CD4-positive, alpha-beta T cell (primary cell): ENCODE measurements at regions not wholly inside any gene's neighbourhood (a gene's known extent, or its start where the extent isn't known, plus 50 kb on each side); places are given as distances from the start of the nearest gene placed in this dataset.

Source experiments
- ATAC-seq: fragments of 200-7000 bp; cut with Tn5 transposase; one replicate; pipeline ENCODE4 v1.10.0; 2022; ENCODE audit warnings: mild to moderate bottlenecking; ENCODE audit not compliant: poor library complexity
- CTCF ChIA-PET: fragments of 350-600 bp; sonication (Branson Sonifier 250); formaldehyde crosslinking; loops from one replicate; lab custom pipeline; 2021; ENCODE audit warnings: antibody characterized with exemption, inconsistent platforms; lab: Charles Lee
- POLR2A ChIA-PET: fragments of 350-600 bp; sonication (Branson Sonifier 250); formaldehyde crosslinking; loops from one replicate; lab custom pipeline; 2021; ENCODE audit warnings: antibody characterized with exemption, inconsistent platforms; lab: Charles Lee
- DNase-seq, 14 experiments: peaks; one replicate each; pipeline ENCODE4 v3.0.0-alpha.2; 2013 to 2020; ENCODE audit warnings: mixed read lengths in 2 of 14
- H3K27ac ChIP-seq, 2 donors: one replicate each; pipeline versions ENCODE4 v1.5.1 to v1.7.0; 2013; ENCODE audit warnings: low read length in 2 of 2, low read depth in 1 of 2, mild to moderate bottlenecking in 1 of 2
- H3K27me3 ChIP-seq, 2 experiments: 1 replicate in 1 of 2; 2 replicates in 1 of 2; pipeline versions ENCODE4 v1.6.1 to v1.7.0; 2013; ENCODE audit warnings: low read length in 2 of 2, control low read depth in 1 of 2, mild to moderate bottlenecking in 1 of 2, moderate library complexity in 1 of 2; ENCODE audit not compliant: insufficient read depth in 2 of 2, control insufficient read depth in 1 of 2
- H3K36me3 ChIP-seq: one replicate; pipeline ENCODE4 v1.6.1; 2013; ENCODE audit warnings: low read length, control low read depth; ENCODE audit not compliant: insufficient read depth
- H3K4me1 ChIP-seq: one replicate; pipeline ENCODE4 v1.6.1; 2013; ENCODE audit warnings: low read length, control low read depth; ENCODE audit not compliant: insufficient read depth
- H3K4me3 ChIP-seq: one replicate; pipeline ENCODE4 v1.5.1; 2013; ENCODE audit warnings: mild to moderate bottlenecking, low read length, moderate library complexity
- H3K9me3 ChIP-seq, 2 experiments: 1 replicate in 1 of 2; 2 replicates in 1 of 2; pipeline versions ENCODE4 v1.6.1 to v1.7.0; 2013; ENCODE audit warnings: low read length in 2 of 2, mild to moderate bottlenecking in 2 of 2, control low read depth in 1 of 2, moderate library complexity in 1 of 2; ENCODE audit not compliant: control insufficient read depth in 1 of 2, insufficient read depth in 1 of 2
- H3K27ac Mint-ChIP-seq: one replicate; pipeline ENCODE4 v1.8.0; 2020; ENCODE audit warnings: mixed read lengths
- H3K27me3 Mint-ChIP-seq: one replicate; pipeline ENCODE4 v1.8.0; 2021; ENCODE audit warnings: mixed read lengths
- H3K36me3 Mint-ChIP-seq: one replicate; pipeline ENCODE4 v1.8.0; 2021; ENCODE audit warnings: low read depth, mixed read lengths
- H3K4me1 Mint-ChIP-seq: one replicate; pipeline ENCODE4 v1.8.0; 2021; ENCODE audit warnings: low read depth, mixed read lengths
- H3K4me3 Mint-ChIP-seq: one replicate; pipeline ENCODE4 v1.8.0; 2020; ENCODE audit warnings: mild to moderate bottlenecking, mixed read lengths
- H3K9me3 Mint-ChIP-seq: one replicate; pipeline ENCODE4 v1.8.0; 2020; ENCODE audit warnings: mixed read lengths
- CTCF ChIP-seq: fragments of 200-600 bp; IDR thresholded peaks from one replicate; pipeline ENCODE4 v1.8.0; 2022; ENCODE audit warnings: antibody characterized with exemption, mild to moderate bottlenecking
- intact Hi-C, 2 experiments: fragments of 100-400 bp; cut with DNase I in 1 of 2; cut with micrococcal nuclease in 1 of 2; formaldehyde crosslinking; loops; one replicate each; pipeline versions ENCODE4 v1.15.1 to v1.9.0; 2023 to 2025; cut with DNase I, micrococcal nuclease

- intact Hi-C loops = no loop called here
- H3K36me3 Mint-ChIP-seq = no peaks in the 10 kb centered on the region
- no peak overlapping the region for H3K27ac ChIP-seq
- DNase-seq (no peak), ATAC-seq (no peak)
- H3K9me3 Mint-ChIP-seq = no peaks in the 10 kb centered on the region
- H3K27ac Mint-ChIP-seq = no peak overlapping the region
- H3K27me3 Mint-ChIP-seq = peaks cover 9% of the 10 kb centered on the region
- H3K4me1 ChIP-seq = no peaks in the 10 kb centered on the region
- H3K4me3 ChIP-seq = no peak overlapping the region
- TF ChIP-seq CTCF = no peak
- no peaks in the 10 kb centered on the region for H3K36me3 ChIP-seq
- H3K27me3 ChIP-seq = no peaks in the 10 kb centered on the region
- ChIA-PET CTCF (no interaction called here), POLR2A (no interaction called here)
- no peaks in the 10 kb centered on the region for H3K4me1 Mint-ChIP-seq
- H3K4me3 Mint-ChIP-seq = no peak overlapping the region
- H3K9me3 ChIP-seq = no peaks in the 10 kb centered on the region
These were observed 330.6 kb downstream of the TENT4A start for GRCh38 chr5:7043797-7044196.

GRCh38 chr5:7047511-7048261, 334.5 kb downstream of the TENT4A start:
- TF ChIP-seq CTCF = no peak
- ATAC-seq (no peak), DNase-seq (no peak)
- CTCF ChIA-PET = no interaction called here
- no peaks in the 10 kb centered on the region for H3K9me3 Mint-ChIP-seq
- H3K27me3 Mint-ChIP-seq = no peaks in the 10 kb centered on the region
- Histone ChIP-seq H3K36me3 (no peaks in the 10 kb centered on the region), H3K4me3 (no peak overlapping the region), H3K27ac (no peak overlapping the region), H3K27me3 (no peaks in the 10 kb centered on the region), H3K9me3 (no peaks in the 10 kb centered on the region), H3K4me1 (no peaks in the 10 kb centered on the region)
- H3K36me3 Mint-ChIP-seq = no peaks in the 10 kb centered on the region
- no peak overlapping the region for H3K27ac Mint-ChIP-seq
- no peaks in the 10 kb centered on the region for H3K4me1 Mint-ChIP-seq
- intact Hi-C loops = no loop called here
- POLR2A ChIA-PET = no interaction called here
- no peak overlapping the region for H3K4me3 Mint-ChIP-seq

GRCh38 chr5:7050986-7051385, 337.8 kb downstream of the TENT4A start:
- ChIA-PET CTCF (no interaction called here), POLR2A (no interaction called here)
- no peak overlapping the region for H3K27ac ChIP-seq
- no peak for TF ChIP-seq CTCF
- H3K27me3 Mint-ChIP-seq = no peaks in the 10 kb centered on the region
- ATAC-seq (no peak), DNase-seq (no peak)
- no peaks in the 10 kb centered on the region for H3K27me3 ChIP-seq
- intact Hi-C loops = no loop called here
- H3K4me1 ChIP-seq = no peaks in the 10 kb centered on the region
- no peak overlapping the region for H3K4me3 ChIP-seq
- H3K9me3 Mint-ChIP-seq = no peaks in the 10 kb centered on the region
- H3K36me3 Mint-ChIP-seq = no peaks in the 10 kb centered on the region
- H3K4me1 Mint-ChIP-seq = no peaks in the 10 kb centered on the region
- no peak overlapping the region for H3K27ac Mint-ChIP-seq
- no peaks in the 10 kb centered on the region for H3K36me3 ChIP-seq
- peaks cover 0 to 4% of the 10 kb centered on the region in 2 experiments for H3K9me3 ChIP-seq
- H3K4me3 Mint-ChIP-seq = no peak overlapping the region
